K562 (cell line): ENCODE measurements at regions not wholly inside any gene's neighbourhood (a gene's known extent, or its start where the extent isn't known, plus 50 kb on each side); places are given as distances from the start of the nearest gene placed in this dataset.

Experiments
- GATAD2A ChIP-seq: fragments of 450-650 bp; IDR thresholded peaks from 2 replicates; pipeline ENCODE4 v1.6.1; 2017
- JUNB ChIP-seq: fragments of 450-650 bp; formaldehyde crosslinking; conservative IDR thresholded peaks from 2 replicates; pipeline ENCODE4 v1.4.0; 2020; ENCODE audit warnings: mild to moderate bottlenecking
- KLF16 ChIP-seq: IDR thresholded peaks from 2 replicates; pipeline ENCODE4 v1.6.1; 2016; ENCODE audit warnings: antibody characterized with exemption
- LARP7 ChIP-seq: fragments of 450-650 bp; IDR thresholded peaks from 2 replicates; pipeline ENCODE4 v1.6.1; 2016
- MCM2 ChIP-seq: fragments of 450-650 bp; IDR thresholded peaks from 2 replicates; pipeline ENCODE4 v1.6.1; 2017; ENCODE audit warnings: low read depth, mild to moderate bottlenecking
- MEF2A ChIP-seq: IDR thresholded peaks from 2 replicates; pipeline ENCODE4 v1.6.1; 2011; ENCODE audit warnings: low read depth, mild to moderate bottlenecking, low read length, moderate library complexity; ENCODE audit not compliant: control insufficient read depth
- NCOA1 ChIP-seq: fragments of 450-650 bp; IDR thresholded peaks from 2 replicates; pipeline ENCODE4 v1.6.1; 2016; ENCODE audit warnings: low read depth
- OTX1 ChIP-seq: fragments of 450-650 bp; formaldehyde crosslinking; IDR thresholded peaks from 2 replicates; pipeline ENCODE4 v1.4.0; 2022; ENCODE audit warnings: mild to moderate bottlenecking
- PML ChIP-seq: IDR thresholded peaks from 2 replicates; pipeline ENCODE4 v1.6.1; 2012; ENCODE audit warnings: low read length, inconsistent platforms
- POLR2AphosphoS2 ChIP-seq: IDR thresholded peaks from 2 replicates; pipeline ENCODE4 v1.6.1; 2012; ENCODE audit warnings: low read length, improper control_type of control experiment
- SRSF3 ChIP-seq: fragments of 200-400 bp; formaldehyde crosslinking; IDR thresholded peaks from 2 replicates; pipeline ENCODE4 v1.6.1; 2016; ENCODE audit warnings: mild to moderate bottlenecking, low read length, moderate library complexity; ENCODE audit not compliant: insufficient read depth
- ZNF584 ChIP-seq: fragments of 200-800 bp; sonication (Bioruptor generic); IDR thresholded peaks from 2 replicates; pipeline ENCODE4 v1.6.1; 2016; ENCODE audit warnings: low read depth, mild to moderate bottlenecking, missing genetic modification characterization, missing compliant biosample characterization
- TF ChIP-seq, protein P1 (sequence below): sonication (generic); formaldehyde crosslinking; IDR thresholded peaks from 2 replicates; pipeline ENCODE4 v1.8.0; 2022; ENCODE audit warnings: mild to moderate bottlenecking, missing genetic modification reagents, borderline replicate concordance

DNA sequence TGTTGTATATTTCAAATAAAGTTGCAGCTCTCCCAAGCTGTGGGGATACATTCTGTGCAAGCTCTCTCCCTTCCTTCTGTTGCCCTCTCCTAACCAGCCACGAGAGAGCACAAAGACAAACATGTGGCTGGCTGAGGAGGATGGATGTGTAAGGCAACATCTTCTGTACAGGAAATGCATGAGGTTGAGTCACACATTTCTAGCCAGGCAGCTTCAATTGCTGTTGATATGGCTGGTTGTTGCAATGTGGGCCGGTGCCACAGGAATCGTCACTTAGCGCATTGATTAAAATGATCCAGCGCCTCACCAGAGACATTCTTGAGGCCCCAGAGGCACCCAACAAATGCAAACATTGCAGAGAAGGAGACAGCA lies 207.1 kb downstream of the ICE1 start (continued):
- TF ChIP-seq POLR2AphosphoS2 (no peak), MEF2A (no peak), LARP7 (no peak), ZNF584 (no peak), MCM2 (no peak), KLF16 (no peak), OTX1 (CRISPR knock-in tag) (no peak), NCOA1 (no peak), GATAD2A (no peak), JUNB (CRISPR knock-in tag) (no peak), PML (no peak), SRSF3 (no peak)
- TF ChIP-seq, protein P1, sequence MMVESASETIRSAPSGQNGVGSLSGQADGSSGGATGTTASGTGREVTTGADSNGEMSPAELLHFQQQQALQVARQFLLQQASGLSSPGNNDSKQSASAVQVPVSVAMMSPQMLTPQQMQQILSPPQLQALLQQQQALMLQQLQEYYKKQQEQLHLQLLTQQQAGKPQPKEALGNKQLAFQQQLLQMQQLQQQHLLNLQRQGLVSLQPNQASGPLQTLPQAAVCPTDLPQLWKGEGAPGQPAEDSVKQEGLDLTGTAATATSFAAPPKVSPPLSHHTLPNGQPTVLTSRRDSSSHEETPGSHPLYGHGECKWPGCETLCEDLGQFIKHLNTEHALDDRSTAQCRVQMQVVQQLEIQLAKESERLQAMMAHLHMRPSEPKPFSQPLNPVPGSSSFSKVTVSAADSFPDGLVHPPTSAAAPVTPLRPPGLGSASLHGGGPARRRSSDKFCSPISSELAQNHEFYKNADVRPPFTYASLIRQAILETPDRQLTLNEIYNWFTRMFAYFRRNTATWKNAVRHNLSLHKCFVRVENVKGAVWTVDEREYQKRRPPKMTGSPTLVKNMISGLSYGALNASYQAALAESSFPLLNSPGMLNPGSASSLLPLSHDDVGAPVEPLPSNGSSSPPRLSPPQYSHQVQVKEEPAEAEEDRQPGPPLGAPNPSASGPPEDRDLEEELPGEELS (CRISPR knock-in tag), result no peak
